HCEC 1CT (cell line): ENCODE measurements at regions not wholly inside any gene's neighbourhood (a gene's known extent, or its start where the extent isn't known, plus 50 kb on each side); places are given as distances from the start of the nearest gene placed in this dataset.

ENCODE experiments used
- DNase-seq: peaks from one replicate; pipeline ENCODE4 v3.0.0-alpha.2; 2017

- peak; percentile 9 for DNase-seq
These were observed 76.2 kb upstream of the FRMD1 start for GRCh38 chr6:168155193-168155592.

GRCh38 chr6:168154263-168154917 is 75.4 kb upstream of the FRMD1 start:
- DNase-seq, result no peak

DNA sequence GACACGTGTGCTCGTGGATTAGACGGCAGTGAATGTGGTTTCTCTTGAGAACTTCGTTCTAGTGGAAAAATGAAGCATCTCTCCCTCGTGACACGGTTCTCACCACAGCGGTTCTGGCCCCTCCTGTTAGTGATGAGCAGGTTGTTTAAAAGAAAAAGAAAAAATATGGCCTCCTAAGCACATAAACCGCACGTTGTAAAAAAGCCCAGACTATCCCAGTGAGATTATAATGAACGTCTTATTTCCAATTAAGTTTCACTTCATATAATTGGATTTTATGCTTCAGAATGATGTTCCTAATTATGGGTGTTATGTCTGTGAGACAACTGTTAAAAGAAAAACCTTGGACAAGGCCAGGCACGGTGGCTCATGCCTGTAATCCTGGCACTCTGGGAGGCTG is 74.5 kb upstream of the FRMD1 start:
- no peak for DNase-seq

- no peak for DNase-seq
These were observed 74.0 kb upstream of the FRMD1 start for GRCh38 chr6:168152980-168153379.

DNA sequence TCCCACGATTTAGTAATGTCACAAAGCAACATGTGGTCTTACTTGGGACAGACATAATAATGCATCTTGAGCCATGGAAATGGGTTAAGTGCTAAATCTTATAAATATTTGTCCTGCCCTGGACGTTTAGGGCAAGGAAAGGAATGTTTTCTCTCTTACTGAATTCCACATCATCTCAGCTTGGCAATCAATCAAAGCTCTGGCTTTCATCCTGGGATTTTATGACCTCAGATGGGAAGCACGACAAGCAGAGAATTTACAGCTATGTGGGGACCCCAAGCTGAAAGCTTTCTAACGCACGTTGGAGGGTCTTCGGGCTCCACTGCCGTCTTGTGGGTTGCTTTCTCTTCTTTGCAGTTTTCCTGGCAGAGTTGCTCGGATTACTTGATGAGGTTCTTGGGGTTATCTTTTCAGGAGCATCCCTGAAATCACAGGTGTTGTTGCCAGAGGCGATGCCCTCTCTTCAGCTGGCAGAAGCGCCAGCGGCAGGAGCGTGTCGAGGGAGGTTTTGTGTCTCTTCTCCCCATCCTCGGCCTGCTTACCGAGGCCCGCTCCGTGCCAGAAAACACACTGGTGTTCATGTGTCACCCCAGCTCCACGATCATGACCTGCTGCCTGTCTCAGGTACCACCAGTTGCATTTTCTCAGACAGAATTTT is 73.4 kb upstream of the FRMD1 start:
- no peak for DNase-seq

DNA sequence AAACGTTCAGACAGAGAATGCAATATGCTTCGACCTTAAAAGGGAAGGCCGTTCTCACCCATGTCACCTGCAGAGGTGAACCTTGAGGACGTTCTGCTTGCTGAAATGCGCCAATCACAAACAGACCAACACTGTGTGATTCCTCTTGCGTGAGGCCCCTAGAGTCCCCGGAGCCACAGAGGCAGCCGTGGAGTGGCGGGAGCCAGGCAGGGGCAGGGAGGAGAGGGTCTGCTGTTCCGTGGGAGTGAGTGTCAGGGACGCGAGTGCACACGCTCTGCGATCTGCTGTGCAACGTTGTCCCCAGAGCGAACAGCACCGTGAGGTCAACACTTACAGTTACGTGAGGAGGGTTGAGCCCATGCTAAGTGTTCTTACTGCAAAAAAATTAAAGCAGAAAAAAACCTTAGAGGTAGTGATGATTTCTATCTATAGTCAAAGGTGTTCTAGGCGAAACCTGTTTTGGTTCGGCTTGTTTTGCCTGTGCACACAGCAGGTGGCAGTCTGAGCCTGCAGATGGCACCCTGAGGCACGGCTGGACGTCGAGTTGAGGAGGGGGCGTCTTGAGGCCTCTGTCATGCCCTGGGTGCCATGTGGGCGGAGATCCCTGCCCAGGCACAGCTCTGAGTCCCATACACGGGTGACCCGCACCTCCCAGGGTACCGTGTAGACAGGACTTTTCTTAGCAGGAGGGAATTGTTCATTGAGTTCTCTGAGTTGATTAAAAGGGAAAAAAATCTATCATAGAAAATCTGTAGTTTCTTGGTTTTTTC is 71.7 kb upstream of the FRMD1 start:
- DNase-seq, result no peak

- DNase-seq, result no peak
These were observed 70.0 kb upstream of the FRMD1 start for GRCh38 chr6:168149015-168149414.

DNA sequence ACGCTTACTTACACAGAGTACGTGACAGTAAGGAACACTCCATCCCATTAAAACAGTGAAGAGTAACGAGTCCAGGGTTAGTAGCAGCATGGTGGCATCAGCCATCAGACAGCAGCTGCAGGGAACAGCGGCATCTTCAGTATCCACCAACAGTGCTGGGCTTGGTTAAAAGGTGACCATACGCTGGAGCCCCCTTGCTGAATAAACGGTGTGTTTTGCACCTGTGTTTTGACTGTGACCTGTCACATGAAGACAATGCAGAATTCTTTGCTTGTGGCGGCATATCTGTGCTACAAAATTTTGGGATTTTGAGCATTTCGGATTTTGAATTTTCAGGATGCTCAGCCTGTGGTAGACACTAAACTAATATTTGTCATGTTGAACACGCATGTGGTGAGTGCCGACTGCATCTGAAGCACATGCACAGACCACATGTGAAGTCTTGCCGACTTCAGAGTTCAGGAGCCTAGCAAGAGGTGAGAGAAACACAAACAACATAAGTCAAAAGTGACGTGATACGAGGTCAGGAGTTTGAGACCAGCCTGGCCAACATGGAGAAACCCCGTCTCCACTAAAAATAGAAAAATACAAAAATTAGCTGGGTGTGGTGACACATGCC is 69.3 kb upstream of the FRMD1 start:
- no peak for DNase-seq

GRCh38 chr6:168147205-168147738 is 68.3 kb upstream of the FRMD1 start:
- DNase-seq, result no peak

DNA sequence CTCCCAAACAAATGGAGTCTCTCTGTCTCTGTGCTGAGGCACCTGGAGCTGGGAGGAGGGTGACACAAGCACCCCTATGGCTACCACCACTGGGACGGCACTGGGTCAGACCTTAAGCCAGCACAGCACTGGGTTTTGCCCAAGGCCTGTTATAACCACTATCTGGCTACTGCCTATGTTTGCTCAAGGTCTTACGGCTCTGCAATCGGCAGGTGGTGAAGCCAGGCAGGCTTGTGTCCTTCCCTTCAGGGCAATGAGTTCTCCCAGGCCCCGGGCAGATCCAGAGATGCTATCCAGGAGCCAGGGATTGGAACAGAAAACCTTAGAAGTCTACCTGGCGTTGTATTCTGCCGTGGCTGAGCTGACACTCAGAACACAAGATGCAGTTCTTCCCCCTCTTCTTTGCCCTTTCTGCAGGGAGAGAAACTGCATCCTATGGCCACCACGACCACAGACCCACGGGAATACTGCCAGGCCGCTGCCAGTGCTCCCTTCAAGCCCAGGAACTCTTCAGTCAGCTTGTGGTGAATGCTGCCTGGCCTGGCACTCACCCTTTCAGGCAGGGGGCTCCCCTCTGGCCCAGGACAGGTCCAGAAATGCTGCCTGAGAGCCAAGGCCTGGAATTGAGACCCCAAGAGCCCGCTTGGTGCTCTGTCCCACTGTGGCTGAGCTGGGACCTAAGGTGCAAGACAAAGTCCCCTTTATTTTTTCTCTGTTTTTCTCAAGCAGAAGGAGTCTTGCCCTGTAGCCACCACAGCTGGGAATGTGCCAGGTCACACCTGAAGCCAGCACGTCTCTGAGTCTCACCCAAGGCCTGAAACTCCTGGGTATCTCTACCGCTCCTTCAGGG is 67.0 kb upstream of the FRMD1 start:
- no peak for DNase-seq

DNA sequence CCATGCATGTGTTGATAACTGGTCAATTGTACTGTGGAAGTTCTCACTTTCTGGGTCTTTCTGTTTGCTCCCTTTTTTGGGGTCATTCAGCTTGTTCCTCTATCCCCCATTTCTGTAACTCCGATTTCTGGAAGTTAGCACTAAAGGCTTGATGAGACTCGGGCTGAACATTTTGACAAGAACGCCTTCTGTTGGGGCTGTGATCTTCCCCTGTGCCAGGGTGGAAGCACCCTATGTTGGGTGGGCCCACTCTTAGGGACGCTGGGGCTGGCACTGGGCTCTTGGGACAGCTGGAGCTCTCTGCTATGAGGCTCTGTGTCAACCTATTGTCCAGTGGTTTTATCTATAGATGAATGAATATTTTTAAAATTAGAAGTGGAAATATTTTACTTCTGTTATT is 60.1 kb upstream of the FRMD1 start:
- DNase-seq, result no peak

DNA sequence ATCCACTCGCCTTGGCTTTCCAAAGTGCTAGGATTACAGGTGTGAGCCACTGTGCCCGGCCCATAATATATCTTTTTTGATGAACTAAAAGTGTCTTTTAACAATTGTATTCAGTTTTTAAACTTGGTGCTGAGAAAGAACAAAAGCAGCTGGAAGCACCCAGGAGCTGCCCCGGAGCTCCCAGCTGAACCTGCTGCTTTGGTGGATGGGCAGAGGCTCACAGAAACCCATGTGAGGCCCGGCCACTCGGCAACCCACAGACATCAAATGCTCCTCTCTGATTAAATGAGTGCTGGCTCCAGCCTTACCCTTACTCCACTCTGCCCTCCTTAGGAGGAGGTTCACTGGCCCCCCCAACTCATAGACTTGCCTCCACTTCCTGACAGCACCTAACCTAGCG is 59.4 kb upstream of the FRMD1 start:
- no peak for DNase-seq

- no peak for DNase-seq
These were observed 58.0 kb upstream of the FRMD1 start for GRCh38 chr6:168137024-168137423.

- DNase-seq, result no peak
These were observed 57.6 kb upstream of the FRMD1 start for GRCh38 chr6:168136622-168137021.

DNA sequence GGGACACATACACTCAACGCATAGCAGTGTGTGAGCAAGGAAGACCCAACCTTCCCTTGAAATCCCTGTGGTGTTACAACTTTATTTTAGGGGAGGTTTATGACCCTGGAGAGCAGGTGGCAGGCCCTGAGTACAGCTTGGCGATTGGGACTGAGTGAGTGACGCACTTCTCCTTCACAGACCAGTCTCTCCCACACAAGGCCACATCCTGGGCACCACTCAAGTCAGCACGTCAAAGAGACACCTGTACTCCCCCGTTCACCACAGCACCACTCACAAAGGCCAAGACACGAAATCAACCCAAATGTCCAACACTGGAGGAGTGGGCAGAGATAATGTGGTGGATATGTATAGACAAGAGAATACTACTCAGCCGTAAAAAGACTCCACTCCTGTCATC is 57.0 kb upstream of the FRMD1 start:
- no peak for DNase-seq

GRCh38 chr6:168134560-168135201 is 55.7 kb upstream of the FRMD1 start:
- DNase-seq, result no peak

GRCh38 chr6:168133687-168134559 is 54.9 kb upstream of the FRMD1 start:
- no peak for DNase-seq

GRCh38 chr6:168133168-168133561 is 54.2 kb upstream of the FRMD1 start:
- DNase-seq, result no peak

- no peak for DNase-seq
These were observed 53.6 kb upstream of the FRMD1 start for GRCh38 chr6:168132531-168133167.
